GM19452 (cell line): ENCODE measurements at regions not wholly inside any gene's neighbourhood (a gene's known extent, or its start where the extent isn't known, plus 50 kb on each side); places are given as distances from the start of the nearest gene placed in this dataset.
"Not testable (repeated sequence)": the region's sequence is repeated elsewhere in the genome, so short reads cannot be mapped to it uniquely, and the experiment has no call there.

Experiments
- ATAC-seq: cut with Tn5 transposase; IDR thresholded peaks from one replicate; pipeline ENCODE4 v1.9.1; 2021; ENCODE audit not compliant: unreplicated experiment

DNA sequence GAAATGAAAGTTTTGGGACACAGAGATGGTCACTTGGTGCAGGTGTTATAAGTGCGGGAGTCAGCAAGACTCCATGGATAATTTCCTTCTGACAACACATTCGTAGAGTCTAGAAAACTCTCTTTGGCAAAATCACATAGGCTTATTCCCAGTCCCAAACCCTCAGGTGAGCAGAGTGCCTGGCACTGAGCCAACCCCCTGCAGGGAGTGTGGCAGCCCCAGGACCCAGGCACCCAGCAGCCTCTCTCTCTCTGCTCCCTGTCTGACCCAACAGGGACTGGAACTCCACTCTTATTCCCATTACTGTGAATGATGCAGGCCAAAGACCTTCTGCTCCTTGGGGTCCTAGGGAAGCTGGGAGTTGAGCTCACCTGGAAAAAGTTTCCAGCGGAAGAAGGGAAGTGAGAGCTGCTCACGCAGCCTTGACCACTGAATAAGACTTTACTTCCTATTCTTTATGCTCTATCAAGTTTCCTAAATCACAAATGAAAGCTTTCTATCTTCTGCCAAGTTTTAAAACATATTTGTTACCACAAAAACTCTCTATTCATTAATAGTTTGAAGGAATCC, 132.6 kb upstream of the ETV3 start:
- no peak for ATAC-seq

DNA sequence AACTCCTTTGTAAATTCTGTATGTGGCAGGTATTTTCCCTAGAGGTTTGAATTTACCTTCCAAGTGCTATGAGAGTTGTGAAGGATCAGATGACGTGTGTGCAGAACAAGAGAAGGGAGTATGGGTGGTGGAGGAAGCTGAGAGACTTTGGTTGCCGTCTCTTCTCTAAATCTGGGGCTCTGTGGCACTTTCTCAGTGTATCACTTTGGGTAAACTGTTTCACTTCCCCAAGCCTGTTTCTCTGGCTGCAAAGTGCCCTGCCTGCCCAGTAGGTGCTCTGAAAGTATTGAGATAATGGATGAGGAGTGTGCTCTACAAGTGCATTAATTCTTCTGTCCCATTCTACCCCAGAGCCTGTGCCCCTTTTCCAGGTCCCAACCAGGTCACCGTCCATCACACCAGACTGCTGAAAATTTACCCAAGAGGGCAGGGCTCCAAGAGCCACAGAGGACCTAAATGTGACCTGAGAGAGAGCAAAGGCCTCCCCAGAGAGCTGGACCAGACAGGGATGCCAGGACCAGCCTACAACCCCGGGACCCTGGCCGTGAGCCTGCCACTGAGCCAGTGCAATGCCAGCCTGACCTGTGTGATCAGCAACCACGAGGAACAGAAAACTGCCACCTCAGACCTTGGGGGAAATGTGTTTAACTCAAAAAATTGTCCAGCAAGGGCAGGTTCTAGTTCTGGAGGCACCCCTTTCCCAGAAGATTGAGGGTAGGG, 131.6 kb upstream of the ETV3 start:
- ATAC-seq: peak; percentile 87

DNA sequence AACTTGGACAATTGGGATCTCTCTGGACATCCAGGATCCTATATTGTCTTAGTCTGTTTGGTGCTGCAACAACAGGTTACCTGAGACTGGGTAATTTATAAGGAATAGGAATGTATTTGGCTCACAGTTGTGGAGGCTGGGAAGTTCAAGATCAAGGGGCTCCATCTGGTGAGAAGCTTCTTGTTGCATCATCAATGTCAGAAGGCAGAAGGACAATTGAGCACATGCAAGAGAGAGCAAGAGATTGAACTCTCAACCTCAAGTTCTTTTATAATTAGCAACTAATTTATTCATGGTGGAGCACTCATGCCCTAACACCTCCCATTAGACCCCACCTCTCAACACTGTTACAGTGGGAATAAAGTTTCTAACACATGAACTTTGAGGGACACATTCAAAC, 124.7 kb upstream of the ETV3 start:
- no peak for ATAC-seq

DNA sequence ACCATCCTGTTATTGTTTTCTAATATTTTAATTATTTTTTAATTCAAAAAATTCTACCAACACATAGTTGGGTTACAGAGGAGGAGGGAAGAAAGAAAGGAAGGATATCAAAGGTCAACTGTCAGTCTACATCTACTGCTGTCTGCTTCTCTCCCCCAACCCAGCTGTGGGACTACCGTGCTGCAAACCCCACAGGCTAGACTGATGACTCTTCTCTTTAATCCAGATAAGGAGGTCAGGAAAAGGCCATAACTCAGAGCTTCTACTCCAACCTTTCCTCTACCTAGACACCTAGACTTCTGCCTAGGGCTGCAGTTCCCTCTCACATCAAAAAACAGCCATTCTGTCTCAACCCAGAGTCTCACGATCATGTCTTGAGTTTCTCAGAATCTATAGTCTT, 124.2 kb upstream of the ETV3 start:
- no peak for ATAC-seq

DNA sequence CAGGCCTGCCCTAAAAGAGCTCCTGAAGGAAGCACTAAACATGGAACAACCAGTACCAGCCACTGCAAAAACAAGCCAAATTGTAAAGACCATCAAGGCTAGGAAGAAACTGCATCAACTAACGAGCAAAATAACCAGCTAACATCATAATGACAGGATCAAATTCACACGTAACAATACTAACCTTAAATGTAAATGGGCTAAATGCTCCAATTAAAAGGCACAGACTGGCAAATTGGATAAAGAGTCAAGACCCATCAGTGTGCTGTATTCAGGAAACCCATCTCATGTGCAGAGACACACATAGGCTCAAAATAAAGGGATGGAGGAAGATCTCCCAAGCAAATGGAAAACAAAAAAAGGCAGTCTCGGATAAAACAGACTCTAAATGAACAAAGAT, 117.7 kb upstream of the ETV3 start:
- ATAC-seq: not testable (repeated sequence)

DNA sequence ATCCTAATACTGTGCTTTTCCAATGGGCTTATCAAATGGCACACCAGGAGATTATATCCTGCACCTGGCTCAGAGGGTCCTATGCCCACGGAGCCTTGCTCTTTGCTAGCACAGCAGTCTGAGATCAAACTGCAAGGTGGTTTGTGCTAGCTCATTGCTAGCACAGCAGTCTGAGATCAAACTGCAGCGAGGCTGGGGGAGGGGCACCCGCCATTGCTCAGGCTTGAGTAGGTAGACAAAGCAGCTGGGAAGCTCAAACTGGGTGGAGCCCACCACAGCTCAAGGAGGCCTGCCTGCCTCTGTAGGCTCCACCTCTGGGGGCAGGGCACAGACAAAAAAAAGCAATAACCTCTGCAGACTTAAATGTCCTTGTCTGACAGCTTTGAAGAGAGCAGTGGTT, 116.0 kb upstream of the ETV3 start:
- not testable (repeated sequence) for ATAC-seq

DNA sequence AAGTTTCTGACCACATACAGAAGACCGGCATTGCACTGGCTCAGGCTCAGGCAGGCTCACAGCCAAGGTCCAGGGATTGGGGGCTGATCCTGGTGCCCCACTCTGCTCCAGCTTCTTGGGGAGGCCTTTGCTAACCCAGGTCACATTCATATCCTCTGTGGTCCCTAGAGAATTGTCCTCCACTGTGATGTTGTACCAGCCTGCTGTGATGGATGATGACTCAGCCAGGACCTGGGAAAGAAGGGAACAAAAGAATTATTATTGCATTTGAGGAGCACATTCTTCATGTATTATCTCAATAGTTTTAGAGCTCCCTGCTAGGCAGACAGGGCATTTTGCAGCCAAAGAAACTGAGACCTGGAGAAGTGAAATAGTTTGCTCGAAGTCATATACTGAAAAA, 114.3 kb upstream of the ETV3 start:
- no peak for ATAC-seq

DNA sequence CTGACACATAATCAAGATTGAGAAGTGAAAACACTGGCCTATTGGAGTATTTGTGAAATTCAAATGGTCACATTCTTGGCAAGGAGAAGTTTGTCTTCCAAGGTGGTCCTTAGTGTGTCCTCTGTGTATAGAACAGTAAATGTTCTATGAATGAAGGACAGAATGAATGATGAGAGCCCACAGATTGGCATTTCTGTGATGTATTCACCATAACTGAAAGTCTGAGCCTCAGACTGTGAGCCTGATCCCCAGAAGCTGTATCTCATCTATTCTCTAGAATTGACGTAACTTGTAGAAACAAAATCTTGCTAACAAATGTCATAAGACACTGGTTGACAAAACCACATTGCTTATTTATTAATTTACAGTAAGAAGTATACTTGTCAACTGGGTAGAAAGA, 111.5 kb upstream of the ETV3 start:
- ATAC-seq: peak; percentile 9

DNA sequence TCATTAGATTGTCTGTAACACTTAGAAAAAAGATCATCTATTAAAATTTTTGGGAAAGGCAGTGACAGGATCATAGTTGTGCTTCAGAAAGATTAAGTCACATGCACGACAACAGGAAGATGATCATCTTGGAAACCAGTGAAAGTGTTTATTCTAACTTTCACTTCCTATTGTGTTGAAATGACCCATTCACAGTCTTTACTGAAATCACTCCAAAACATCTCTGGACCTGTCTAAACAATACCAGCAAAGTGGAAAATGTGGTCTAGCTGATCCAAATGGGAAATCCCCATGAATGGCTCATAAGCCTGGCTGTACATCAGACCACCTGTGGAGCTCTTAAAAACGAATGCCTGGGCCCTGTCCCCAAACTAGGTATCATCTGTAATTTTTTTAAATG, 111.1 kb upstream of the ETV3 start:
- ATAC-seq: no peak

DNA sequence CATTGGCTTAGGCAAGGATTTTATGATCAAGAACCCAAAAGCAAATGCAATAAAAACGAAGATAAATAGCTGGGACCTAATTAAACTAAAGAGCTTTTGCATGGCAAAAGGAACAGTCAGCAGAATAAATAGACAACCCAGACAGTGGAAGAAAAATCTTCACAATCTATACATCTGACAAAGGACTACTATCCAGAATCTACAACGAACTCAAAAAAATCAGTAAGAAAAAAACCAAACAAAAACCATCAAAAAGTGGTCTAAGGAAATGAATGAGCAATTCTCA, 109.5 kb upstream of the ETV3 start:
- ATAC-seq: not testable (repeated sequence)

DNA sequence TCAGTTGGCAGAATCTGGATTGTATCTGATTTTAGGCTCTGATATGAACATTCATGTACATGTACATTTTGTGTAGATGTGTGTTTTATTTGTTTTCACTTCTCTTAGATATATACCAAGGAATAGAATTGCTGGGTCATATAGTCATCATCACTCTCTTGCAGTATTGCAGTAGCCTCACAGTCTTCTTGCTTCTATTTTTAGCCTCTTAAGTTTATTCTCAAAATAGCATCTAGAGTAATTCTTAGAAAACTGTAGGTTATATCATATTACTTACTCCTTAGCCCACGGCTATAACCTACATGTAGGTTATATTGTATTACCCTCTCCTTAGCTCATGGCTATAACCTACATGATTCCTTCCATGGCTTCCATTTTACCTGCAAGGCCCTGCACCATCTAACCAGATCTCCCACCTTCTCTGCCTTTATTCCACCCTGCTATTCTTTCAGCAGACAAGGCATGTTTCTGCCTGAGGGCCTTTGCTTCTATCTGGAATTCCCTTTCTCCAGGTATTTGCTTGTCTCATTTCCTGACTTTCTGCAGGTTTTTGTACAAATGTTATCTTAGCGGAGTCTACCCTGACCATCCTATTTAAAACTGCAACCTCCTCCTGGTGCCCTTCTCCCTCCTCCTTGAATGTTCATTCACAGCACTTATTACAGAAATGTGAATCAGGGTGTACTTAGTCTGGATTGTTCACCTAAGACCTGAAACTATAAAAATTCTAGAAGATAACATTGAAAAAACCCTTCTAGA, 109.0 kb upstream of the ETV3 start:
- ATAC-seq: no peak

DNA sequence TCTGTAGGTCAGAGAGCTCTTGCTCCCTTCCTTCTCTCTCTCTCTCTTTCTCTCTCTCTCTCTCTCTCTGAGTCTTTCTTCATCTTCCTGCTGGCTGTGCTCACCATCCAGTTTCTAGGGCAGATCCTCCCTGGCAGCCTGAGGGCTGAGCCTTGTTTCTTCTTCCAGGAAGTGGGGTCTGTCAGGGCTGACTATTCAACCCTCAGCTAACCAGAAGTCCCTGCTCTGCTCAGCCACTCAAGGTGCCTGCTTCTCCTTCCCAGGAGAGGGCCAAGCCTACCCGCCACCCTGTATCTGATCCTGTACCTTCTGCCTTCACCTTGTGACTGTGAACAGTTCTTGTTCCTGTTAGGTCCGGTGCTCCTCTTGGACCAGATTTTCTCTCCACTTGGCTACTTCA, 107.6 kb upstream of the ETV3 start:
- ATAC-seq: no peak

DNA sequence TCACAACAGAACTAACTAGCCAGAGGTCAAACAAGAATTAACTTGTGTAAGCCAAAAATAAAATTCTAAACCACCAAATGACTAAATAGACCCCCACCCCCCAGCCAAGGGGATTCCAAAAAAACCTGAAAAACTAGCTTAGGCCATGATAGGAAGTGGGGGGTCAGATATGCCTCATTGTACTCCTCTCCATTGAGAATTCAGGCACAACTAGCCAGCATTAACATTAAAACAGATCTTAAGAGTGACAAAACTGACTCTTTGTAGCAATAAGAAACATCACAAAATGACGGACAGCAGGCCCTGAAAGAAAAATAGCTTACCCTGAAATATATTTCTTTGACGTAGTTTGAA, 103.0 kb upstream of the ETV3 start:
- ATAC-seq: no peak

DNA sequence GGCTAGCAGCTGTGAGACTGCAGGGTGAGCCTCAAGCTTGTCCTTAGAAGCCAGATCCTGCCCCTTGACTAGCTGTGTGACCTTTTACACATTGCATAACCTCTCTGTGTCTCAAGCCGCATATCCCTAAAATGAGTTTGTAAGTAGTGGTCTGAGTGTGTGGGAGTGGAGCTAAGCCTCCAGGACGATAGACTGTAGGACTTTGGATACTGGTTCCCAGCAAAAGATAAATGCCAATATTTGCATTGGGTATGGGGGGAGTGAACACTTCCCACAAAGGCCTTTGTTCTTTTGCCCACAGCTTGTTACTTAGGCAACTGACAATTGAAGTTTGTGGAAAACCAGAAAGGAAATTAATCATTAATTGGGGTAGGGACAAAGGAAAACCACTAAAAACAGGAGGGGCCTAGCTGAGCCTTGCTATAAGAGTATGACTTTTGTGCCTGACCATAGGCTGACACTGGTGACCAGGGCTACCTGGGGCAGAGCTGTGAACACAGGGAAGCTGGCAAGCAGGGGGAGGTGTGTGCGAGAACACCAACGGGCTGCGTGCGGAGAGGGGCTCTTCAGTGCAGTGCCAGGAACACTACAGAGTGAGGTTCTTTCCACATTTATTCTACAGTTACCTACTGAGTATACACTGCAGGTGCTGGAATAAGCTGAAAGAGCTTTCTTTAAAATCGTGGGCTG, 102.4 kb upstream of the ETV3 start:
- ATAC-seq: no peak

DNA sequence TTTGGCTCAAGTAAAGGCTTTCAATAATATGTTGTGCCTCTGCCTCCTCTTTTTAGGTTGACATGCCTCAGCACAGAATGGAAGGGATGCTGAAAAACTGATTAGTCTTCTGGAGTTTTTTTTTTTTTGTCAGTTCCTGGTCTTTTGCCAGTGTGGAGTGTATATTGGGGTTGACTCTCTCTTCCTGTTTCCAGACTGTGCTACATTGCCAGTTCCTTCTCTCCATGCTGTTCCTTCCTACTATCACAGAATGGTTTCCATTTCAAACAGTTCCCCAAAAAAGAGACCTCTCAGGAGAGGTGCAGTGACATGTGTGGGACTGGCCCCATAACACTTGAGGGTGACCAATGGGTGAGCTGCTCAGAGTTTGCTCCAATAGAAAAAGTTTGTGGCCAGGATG, 101.7 kb upstream of the ETV3 start:
- ATAC-seq: no peak

DNA sequence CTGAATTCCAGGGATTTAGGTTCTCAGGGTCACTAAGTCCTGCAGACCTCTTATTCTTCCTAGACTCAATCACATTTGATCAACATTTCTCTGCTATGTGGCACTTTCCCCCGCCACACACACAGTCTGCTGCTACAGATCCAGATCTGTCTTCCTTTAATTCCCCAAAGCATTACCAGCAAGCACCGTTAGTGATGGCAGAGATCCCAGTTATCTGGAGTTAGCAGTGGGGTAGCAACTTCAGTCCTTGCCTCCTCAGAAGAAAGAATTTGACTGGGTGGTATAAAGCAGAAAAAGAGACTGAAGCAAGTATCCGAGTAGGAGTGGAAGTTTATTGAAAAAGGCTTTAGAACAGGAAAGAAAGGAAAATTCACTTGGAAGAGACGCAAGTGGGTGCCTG, 100.4 kb upstream of the ETV3 start:
- ATAC-seq: no peak

DNA sequence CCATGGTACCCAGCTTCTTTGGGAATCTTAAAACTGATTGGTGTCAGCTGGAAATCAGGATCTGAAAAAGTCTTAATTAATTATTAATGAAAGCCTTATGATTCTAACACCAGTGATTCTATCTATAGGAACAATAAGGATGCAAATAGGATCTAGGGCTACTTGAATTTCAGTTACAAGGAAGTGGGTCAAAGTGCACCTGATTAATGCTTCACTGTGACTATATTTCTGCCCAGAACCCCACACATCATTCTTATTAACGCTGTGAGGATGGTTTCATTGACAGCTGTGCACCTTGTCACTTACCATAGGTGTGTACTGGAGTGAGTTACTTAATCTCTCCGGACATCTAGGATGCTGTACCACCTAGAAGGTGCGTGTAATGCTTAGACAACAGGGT, 99.8 kb upstream of the ETV3 start:
- no peak for ATAC-seq

DNA sequence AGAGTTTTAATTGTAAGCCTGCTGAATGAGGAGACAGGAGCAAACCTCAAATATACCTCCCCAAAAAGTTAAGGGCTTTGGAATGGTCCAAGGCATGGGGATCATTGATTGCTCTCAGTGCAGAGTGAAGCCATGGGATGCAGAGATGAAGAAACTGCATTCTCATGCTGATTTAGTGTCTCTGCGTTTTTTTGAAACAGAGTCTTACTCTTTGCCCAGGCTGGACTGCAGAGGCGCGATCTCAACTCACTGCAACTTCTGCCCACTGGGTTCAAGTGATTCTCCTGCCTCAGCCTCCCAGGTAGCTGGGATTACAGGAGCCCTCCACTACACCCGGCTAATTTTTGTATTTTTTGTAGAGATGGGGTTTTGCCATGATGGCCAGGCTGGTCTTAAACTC, 99.3 kb upstream of the ETV3 start:
- no peak for ATAC-seq

DNA sequence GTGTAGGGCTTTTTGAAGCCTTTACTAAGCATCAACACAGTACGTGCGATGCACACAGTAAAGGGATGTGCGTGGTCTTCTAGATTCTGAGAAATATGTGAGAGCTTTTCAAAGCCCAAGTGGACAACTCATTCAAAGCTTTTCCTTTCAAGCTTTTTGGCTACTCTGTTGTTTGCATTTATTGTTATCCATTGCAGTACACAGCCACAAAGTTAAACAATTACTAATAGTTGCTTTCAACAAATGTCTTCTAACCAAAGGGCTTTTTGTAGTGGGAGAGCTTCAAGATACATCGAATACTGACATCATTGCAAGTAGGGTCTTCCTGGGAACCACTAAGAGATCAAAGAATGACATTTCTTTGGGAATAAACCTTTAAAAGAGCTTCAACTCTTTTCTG, 97.9 kb upstream of the ETV3 start:
- ATAC-seq: no peak

DNA sequence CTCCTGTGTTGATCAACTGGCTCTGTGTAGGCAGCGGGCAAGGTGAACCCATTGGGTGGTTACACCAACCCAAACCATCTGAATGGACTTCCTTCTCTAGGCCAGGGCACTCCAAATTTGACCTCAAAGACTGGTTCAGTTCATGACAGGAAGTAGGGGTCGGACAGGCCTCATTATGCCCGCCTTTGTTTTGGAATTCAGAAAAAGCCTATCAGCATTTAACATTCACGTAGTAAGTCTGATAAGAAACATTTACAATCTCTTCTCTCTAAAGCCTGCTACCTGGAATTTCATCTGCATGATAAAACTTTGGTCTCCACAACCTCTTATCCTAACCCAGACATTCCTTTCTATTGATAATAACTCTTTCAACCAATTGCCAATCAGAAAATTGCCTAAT, 97.1 kb upstream of the ETV3 start:
- ATAC-seq: no peak

DNA sequence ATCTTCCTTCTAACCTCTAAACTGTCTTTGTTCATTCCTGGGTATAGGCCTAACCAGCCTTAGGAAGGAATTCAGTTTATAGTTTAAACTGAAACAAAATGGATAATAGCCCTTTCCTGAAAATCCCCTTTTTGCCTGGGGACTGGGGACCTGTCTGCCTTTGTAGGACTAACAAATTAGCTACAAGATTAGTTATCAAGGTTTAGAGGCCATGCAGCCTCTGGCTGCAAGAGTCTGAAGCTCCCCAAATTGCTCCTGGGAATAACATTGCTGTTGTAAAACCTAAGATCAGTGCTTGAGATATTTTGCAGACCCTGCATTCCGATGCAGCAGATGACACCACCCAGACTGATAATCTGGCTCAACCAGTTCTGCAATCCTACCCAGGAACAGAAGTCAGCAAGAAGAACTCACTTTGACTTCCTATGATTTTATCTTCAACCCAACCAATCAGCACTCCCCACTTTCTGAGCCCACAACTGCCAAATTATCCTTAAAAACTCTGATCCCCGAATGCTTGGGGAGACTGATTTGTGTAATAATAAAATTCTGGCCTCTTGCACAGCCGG, 96.6 kb upstream of the ETV3 start:
- no peak for ATAC-seq

DNA sequence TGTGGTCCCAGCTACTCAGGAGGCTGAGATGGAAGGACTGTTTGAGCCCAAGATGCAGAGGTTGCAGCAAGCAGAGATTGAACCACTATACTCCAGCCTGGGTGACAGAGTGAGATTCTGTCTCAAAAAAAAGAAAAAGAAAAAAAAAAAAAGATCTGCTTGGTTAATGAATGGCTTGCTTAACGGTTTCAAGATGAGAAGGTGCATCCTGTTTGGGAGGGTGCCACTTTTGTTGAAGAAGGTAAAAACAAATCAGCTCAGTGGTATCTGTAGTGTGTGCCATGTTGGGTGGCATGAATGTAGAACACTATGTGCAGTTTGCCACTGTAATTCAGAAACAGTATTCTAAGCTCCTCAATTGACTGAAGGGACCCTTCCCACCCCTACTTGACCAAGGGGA, 94.9 kb upstream of the ETV3 start:
- peak; percentile 77 for ATAC-seq
